ENCODE measurements at regions not wholly inside any gene's neighbourhood (a gene's known extent, or its start where the extent isn't known, plus 50 kb on each side); places are given as distances from the start of the nearest gene placed in this dataset.

DNA sequence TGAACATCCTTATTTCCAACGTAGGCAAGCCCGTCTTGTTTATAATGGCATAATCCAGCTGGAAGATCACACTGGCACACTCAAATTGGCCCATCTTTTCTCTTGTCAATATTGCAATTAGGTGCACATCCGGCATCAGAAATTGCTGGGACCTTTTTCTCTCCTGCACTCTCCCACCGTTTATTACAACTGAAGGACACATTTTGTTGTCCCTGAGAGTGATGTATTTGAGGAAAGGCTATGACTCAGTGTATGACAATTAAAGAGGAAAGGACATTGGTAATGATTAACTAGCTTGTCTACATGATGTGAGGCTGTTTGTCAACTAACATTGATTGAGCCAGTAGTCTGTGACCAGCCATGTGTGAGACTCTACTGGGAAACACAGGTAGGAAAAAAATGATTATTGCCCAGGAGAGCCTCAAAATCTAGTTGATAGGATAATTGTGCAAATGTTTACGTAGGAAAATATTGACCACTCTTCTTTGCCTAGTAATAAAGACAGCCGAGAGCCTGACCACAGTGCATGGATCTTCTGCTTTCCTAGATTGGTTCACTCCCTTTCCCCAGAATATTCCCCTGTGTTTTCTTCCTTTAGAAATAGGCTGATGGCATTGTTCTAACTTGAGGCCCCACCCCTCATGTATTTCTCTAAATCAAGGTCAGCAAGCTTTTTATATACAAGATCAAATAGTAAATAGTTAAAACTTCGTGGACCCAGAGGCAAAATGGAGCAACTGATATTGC, 230.0 kb upstream of the BTBD3 start:
- TF ChIP-seq POLR2AphosphoS5 (IDR thresholded peaks at IDR 0.05; ENCODE audit: low read depth, low read length), result no peak
- peak in 1 of 2 experiments; percentile 67; a peak in 1 of 4 replicates for TF ChIP-seq KLF16 (CRISPR knock-in tag; IDR thresholded peaks at IDR 0.05)
- TF ChIP-seq ZNF550 (CRISPR knock-in tag; IDR thresholded peaks at IDR 0.05; ENCODE audit: borderline replicate concordance), result no peak
